PC-9 (cell line): ENCODE measurements at regions not wholly inside any gene's neighbourhood (a gene's known extent, or its start where the extent isn't known, plus 50 kb on each side); places are given as distances from the start of the nearest gene placed in this dataset.

ENCODE experiments used
- BruUV-seq: library from RNA; stranded (reverse); fragments of 400-500 nt; replicated peaks from 2 replicates; lab custom pipeline; 2021; lab: Mats Ljungman, UMichigan
- CTCF ChIA-PET: fragments of 300-600 bp; sonication (Branson Sonifier 250); formaldehyde crosslinking; loops from one replicate; lab custom pipeline; 2022; ENCODE audit warnings: antibody characterized with exemption; lab: Charles Lee
- POLR2A ChIA-PET: fragments of 300-600 bp; sonication (Branson Sonifier 250); formaldehyde crosslinking; loops from one replicate; lab custom pipeline; 2022; ENCODE audit warnings: antibody characterized with exemption; ENCODE audit not compliant: unreplicated experiment; lab: Charles Lee
- DNase-seq, 2 experiments: peaks; one replicate each; pipeline versions ENCODE4 v3.0.0 to v3.0.0-alpha.2; 2015 to 2022; ENCODE audit warnings: mixed read lengths in 1 of 2
- H2AFZ ChIP-seq: fragments of 200-600 bp; sonication (generic); 2 replicates; pipeline ENCODE4 v1.8.1; 2017; ENCODE audit warnings: antibody characterized with exemption
- H3F3A ChIP-seq: fragments of 200-600 bp; sonication (generic); 2 replicates; pipeline ENCODE4 v1.8.1; 2017; ENCODE audit warnings: antibody characterized with exemption, mild to moderate bottlenecking, low read depth; ENCODE audit not compliant: insufficient read depth
- H3K27ac ChIP-seq: fragments of 200-600 bp; sonication (generic); 2 replicates; pipeline ENCODE4 v1.6.1; 2016; ENCODE audit warnings: mixed run types
- H3K27me3 ChIP-seq: fragments of 200-600 bp; sonication (generic); 2 replicates; pipeline ENCODE4 v1.6.1; 2016; ENCODE audit warnings: low read depth, mixed run types; ENCODE audit not compliant: insufficient read depth
- H3K36me3 ChIP-seq: fragments of 200-600 bp; sonication (generic); 2 replicates; pipeline ENCODE4 v1.6.1; 2016; ENCODE audit warnings: low read depth, mixed run types
- H3K4me1 ChIP-seq: fragments of 200-600 bp; sonication (generic); replicated peaks from 2 replicates; pipeline ENCODE4 v1.6.1; 2016; ENCODE audit warnings: mixed run types; ENCODE audit not compliant: insufficient read depth
- H3K4me2 ChIP-seq: fragments of 200-600 bp; sonication (generic); 2 replicates; pipeline ENCODE4 v1.6.1; 2017; ENCODE audit warnings: mixed run types
- H3K4me3 ChIP-seq: fragments of 200-600 bp; sonication (generic); 2 replicates; pipeline ENCODE4 v1.6.1; 2016; ENCODE audit warnings: mixed run types
- H3K79me2 ChIP-seq: fragments of 200-600 bp; sonication (generic); 2 replicates; pipeline ENCODE4 v1.6.1; 2017; ENCODE audit warnings: low read depth, mixed run types
- H3K9me2 ChIP-seq: fragments of 200-600 bp; sonication (generic); 2 replicates; pipeline ENCODE4 v1.8.1; 2017; ENCODE audit warnings: mild to moderate bottlenecking; ENCODE audit not compliant: insufficient read depth
- H3K9me3 ChIP-seq: fragments of 200-600 bp; sonication (generic); 2 replicates; pipeline ENCODE4 v1.8.1; 2016; ENCODE audit warnings: low read depth; ENCODE audit not compliant: insufficient read depth
- H4K20me1 ChIP-seq: fragments of 200-600 bp; sonication (generic); 2 replicates; pipeline ENCODE4 v1.8.1; 2017; ENCODE audit not compliant: insufficient read depth
- CTCF ChIP-seq: fragments of 200-600 bp; sonication (generic); conservative IDR thresholded peaks from 2 replicates; pipeline ENCODE4 v1.6.1; 2017; ENCODE audit warnings: mixed run types, antibody characterized with exemption, mild to moderate bottlenecking, moderate library complexity
- EZH2 ChIP-seq: fragments of 200-600 bp; sonication (generic); IDR thresholded peaks from 2 replicates; pipeline ENCODE4 v1.8.0; 2017; ENCODE audit warnings: antibody characterized with exemption, low read depth
- intact Hi-C: fragments of 100-400 bp; cut with micrococcal nuclease; formaldehyde crosslinking; loops from one replicate; pipeline ENCODE4 v1.10.0; 2022; ENCODE audit not compliant: unreplicated experiment

- Histone ChIP-seq H3K9me3 (no peaks in the 10 kb centered on the region), H3K79me2 (no peaks in the 10 kb centered on the region), H3K27me3 (peaks cover 22% of the 10 kb centered on the region), H3K27ac (no peak overlapping the region), H2AFZ (no peak overlapping the region), H3K9me2 (no peaks in the 10 kb centered on the region), H4K20me1 (no peaks in the 10 kb centered on the region), H3K4me2 (no peak overlapping the region), H3K36me3 (no peaks in the 10 kb centered on the region), H3K4me1 (no peaks in the 10 kb centered on the region), H3F3A (no peaks in the 10 kb centered on the region), H3K4me3 (no peak overlapping the region)
- CTCF ChIA-PET: no interaction called here
- intact Hi-C loops: no loop called here
- TF ChIP-seq CTCF (no peak), EZH2 (no peak)
- POLR2A ChIA-PET: no interaction called here
- no TSS peak for BruUV-seq
- DNase-seq: no peak
Measured at GRCh38 chr19:57016491-57016890, 103.3 kb upstream of the USP29 start.

GRCh38 chr19:57025491-57025890 is 94.3 kb upstream of the USP29 start:
- ChIA-PET CTCF (no interaction called here), POLR2A (no interaction called here)
- BruUV-seq: no TSS peak
- no peaks in the 10 kb centered on the region for H3K36me3 ChIP-seq
- H3K4me3 ChIP-seq: no peak overlapping the region
- no peaks in the 10 kb centered on the region for H4K20me1 ChIP-seq
- no peaks in the 10 kb centered on the region for H3F3A ChIP-seq
- no peak overlapping the region for H3K4me2 ChIP-seq
- no peaks in the 10 kb centered on the region for H3K79me2 ChIP-seq
- no peaks in the 10 kb centered on the region for H3K4me1 ChIP-seq
- H3K9me2 ChIP-seq: no peaks in the 10 kb centered on the region
- H3K9me3 ChIP-seq: no peaks in the 10 kb centered on the region
- no peak overlapping the region for H2AFZ ChIP-seq
- no peak overlapping the region for H3K27ac ChIP-seq
- H3K27me3 ChIP-seq: peaks cover 12% of the 10 kb centered on the region
- TF ChIP-seq EZH2: no peak
- no peak for TF ChIP-seq CTCF
- intact Hi-C loops: no loop called here
- DNase-seq: no peak

GRCh38 chr19:57026476-57026875 is 93.3 kb upstream of the USP29 start:
- no peaks in the 10 kb centered on the region for H3K4me1 ChIP-seq
- H3K9me3 ChIP-seq: no peaks in the 10 kb centered on the region
- CTCF ChIA-PET: no interaction called here
- no peak overlapping the region for H3K4me3 ChIP-seq
- BruUV-seq: no TSS peak
- no peaks in the 10 kb centered on the region for H3K36me3 ChIP-seq
- H3F3A ChIP-seq: no peaks in the 10 kb centered on the region
- POLR2A ChIA-PET: no interaction called here
- H2AFZ ChIP-seq: no peak overlapping the region
- no peak for TF ChIP-seq CTCF
- TF ChIP-seq EZH2: no peak
- no peaks in the 10 kb centered on the region for H4K20me1 ChIP-seq
- DNase-seq: no peak
- H3K79me2 ChIP-seq: no peaks in the 10 kb centered on the region
- peaks cover 16% of the 10 kb centered on the region for H3K27me3 ChIP-seq
- H3K4me2 ChIP-seq: no peak overlapping the region
- no peaks in the 10 kb centered on the region for H3K9me2 ChIP-seq
- intact Hi-C loops: no loop called here
- no peak overlapping the region for H3K27ac ChIP-seq
